HG03342 (cell line): ENCODE measurements at regions not wholly inside any gene's neighbourhood (a gene's known extent, or its start where the extent isn't known, plus 50 kb on each side); places are given as distances from the start of the nearest gene placed in this dataset.
"Not testable (repeated sequence)": the region's sequence is repeated elsewhere in the genome, so short reads cannot be mapped to it uniquely, and the experiment has no call there.

ENCODE experiments used
- ATAC-seq: cut with Tn5 transposase; IDR thresholded peaks from one replicate; pipeline ENCODE4 v1.9.1; 2021; ENCODE audit warnings: mild to moderate bottlenecking, moderate library complexity; ENCODE audit not compliant: unreplicated experiment

- no peak for ATAC-seq
Observed at GRCh38 chr1:172795741-172796140, 136.8 kb downstream of the FASLG start.

GRCh38 chr1:172799804-172800203, 140.9 kb downstream of the FASLG start:
- ATAC-seq: not testable (repeated sequence)

- ATAC-seq: no peak
Observed at GRCh38 chr1:172801771-172802322, 142.9 kb downstream of the FASLG start.

GRCh38 chr1:172809750-172810149, 150.8 kb downstream of the FASLG start:
- ATAC-seq: no peak

GRCh38 chr1:172810480-172811175, 151.7 kb downstream of the FASLG start:
- no peak for ATAC-seq

- ATAC-seq: no peak
Observed at GRCh38 chr1:172811694-172812093, 152.8 kb downstream of the FASLG start.

GRCh38 chr1:172812118-172812517, 153.2 kb downstream of the FASLG start:
- no peak for ATAC-seq

GRCh38 chr1:172813330-172813729, 154.4 kb downstream of the FASLG start:
- ATAC-seq: no peak

GRCh38 chr1:172814428-172814827, 155.5 kb downstream of the FASLG start:
- no peak for ATAC-seq

GRCh38 chr1:172815740-172816139, 156.8 kb downstream of the FASLG start:
- ATAC-seq: no peak

GRCh38 chr1:172818841-172819527, 160.1 kb downstream of the FASLG start:
- ATAC-seq: peak; percentile 88

- ATAC-seq: no peak
Observed at GRCh38 chr1:172820475-172821158, 161.7 kb downstream of the FASLG start.

GRCh38 chr1:172821609-172822274, 162.8 kb downstream of the FASLG start:
- ATAC-seq: no peak

- ATAC-seq: no peak
Observed at GRCh38 chr1:172822886-172823285, 164.0 kb downstream of the FASLG start.

- no peak for ATAC-seq
Observed at GRCh38 chr1:172823534-172823933, 164.6 kb downstream of the FASLG start.

GRCh38 chr1:172824209-172824608, 165.3 kb downstream of the FASLG start:
- no peak for ATAC-seq

- no peak for ATAC-seq
Observed at GRCh38 chr1:172826096-172826741, 167.3 kb downstream of the FASLG start.

- no peak for ATAC-seq
Observed at GRCh38 chr1:172827301-172827700, 168.4 kb downstream of the FASLG start.

GRCh38 chr1:172827841-172828240, 168.9 kb downstream of the FASLG start:
- ATAC-seq: no peak

- no peak for ATAC-seq
Observed at GRCh38 chr1:172832006-172832725, 173.3 kb downstream of the FASLG start.
